HG03457 (cell line): ENCODE measurements at regions not wholly inside any gene's neighbourhood (a gene's known extent, or its start where the extent isn't known, plus 50 kb on each side); places are given as distances from the start of the nearest gene placed in this dataset.

Experiments
- ATAC-seq: cut with Tn5 transposase; IDR thresholded peaks from one replicate; pipeline ENCODE4 v1.9.1; 2021; ENCODE audit warnings: moderate number of reproducible peaks; ENCODE audit not compliant: unreplicated experiment

GRCh38 chr10:6339891-6340290 is 137.2 kb downstream of the PFKFB3 start:
- ATAC-seq = no peak

GRCh38 chr10:6342096-6342685 is 139.5 kb downstream of the PFKFB3 start:
- no peak for ATAC-seq

- no peak for ATAC-seq
These were observed 140.7 kb downstream of the PFKFB3 start for GRCh38 chr10:6343305-6344010.

- ATAC-seq = no peak
These were observed 142.7 kb downstream of the PFKFB3 start for GRCh38 chr10:6345404-6345803.

DNA sequence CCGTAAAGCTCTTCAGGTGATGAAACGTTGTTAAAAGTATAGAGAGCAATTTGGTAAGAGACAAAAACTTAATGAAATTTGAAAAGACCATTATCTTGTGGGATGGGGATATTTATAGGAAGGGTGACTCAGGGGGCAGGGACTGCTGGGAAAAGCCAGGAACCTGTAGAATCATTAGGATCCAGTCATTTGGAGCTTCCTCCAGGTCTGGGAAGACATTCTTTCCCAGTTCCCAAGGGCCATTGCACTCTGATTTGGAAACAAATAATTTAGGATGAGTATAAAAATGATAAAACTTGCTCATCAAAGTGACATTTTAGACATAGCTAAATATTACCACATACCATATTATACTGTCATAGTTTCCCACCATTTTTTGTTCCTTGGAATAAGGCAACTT is 143.9 kb downstream of the PFKFB3 start:
- ATAC-seq = no peak

- ATAC-seq = peak; percentile 24
These were observed 144.7 kb downstream of the PFKFB3 start for GRCh38 chr10:6347391-6347951.

GRCh38 chr10:6348096-6348874 is 145.6 kb downstream of the PFKFB3 start:
- peak; percentile 89 for ATAC-seq

DNA sequence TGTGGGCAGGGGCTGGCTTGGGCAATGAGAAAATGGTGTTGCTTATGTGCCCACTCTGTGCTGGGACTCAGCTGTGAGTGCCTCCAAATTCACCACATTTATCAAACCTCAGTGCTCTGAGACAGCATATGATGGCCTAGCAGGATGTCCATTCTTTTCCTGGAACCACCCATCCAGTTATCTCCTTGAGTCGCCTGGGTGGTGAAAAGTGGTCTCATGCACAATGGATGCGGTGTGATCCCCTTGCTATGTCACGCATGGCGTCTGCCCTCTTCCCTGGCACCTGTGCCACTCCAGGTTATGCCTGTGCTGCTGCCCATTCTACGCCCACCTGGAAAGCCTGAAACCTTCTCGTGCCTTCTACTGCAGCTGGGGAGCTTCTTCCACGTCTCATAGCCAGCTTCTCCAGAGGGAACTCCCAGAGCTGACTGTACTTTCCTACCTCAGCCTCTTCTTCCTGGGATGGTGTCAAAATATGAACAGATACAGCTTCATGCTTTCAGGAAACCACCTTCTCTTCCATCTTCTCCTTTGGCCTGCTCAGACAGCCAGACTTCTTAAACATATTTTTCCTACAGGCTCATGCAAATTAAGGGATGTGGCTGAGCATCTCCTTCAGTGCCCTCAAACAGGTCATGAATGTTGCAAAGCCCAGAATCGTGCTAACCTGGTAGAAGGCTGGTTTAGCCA is 147.3 kb downstream of the PFKFB3 start:
- ATAC-seq = no peak

DNA sequence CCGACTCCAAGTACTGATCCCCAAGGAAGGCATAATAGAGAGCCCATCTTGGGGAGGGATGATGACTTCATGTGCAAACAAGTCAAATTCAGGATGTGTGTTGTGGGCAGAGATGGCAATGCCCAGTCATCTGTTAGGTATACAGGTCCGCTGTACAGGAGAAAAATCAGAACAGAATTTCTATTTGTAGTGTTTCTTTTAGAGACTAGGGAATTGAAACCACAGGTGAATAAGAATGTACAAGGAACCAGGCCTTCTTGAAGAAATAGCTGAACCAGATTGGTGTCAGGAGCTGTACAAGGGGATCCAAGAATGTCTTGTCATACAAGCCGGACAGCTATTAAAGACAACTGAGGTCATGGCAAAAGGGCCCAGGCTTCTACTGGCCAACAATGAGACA is 147.9 kb downstream of the PFKFB3 start:
- no peak for ATAC-seq

DNA sequence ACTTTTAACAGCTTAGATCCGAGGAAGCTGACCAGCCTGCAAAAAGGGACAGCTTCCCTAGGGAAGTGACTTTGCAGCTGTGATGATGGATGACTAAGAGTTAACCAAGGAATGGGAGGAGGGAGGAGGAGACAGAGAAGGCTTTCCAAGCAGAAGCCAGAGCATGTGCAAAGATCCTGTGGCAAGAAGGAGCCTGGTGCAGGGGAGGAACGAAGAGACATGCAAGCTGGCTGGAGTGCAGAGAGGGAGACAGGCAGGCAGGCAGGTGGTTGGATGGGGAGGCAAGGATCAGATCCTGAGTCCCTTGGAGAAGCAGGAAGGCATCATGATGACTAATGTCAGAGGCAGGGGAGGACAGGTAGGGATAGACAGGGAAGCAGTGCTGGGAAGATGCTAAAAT is 148.8 kb downstream of the PFKFB3 start:
- no peak for ATAC-seq

- ATAC-seq = no peak
These were observed 150.8 kb downstream of the PFKFB3 start for GRCh38 chr10:6353526-6353925.

DNA sequence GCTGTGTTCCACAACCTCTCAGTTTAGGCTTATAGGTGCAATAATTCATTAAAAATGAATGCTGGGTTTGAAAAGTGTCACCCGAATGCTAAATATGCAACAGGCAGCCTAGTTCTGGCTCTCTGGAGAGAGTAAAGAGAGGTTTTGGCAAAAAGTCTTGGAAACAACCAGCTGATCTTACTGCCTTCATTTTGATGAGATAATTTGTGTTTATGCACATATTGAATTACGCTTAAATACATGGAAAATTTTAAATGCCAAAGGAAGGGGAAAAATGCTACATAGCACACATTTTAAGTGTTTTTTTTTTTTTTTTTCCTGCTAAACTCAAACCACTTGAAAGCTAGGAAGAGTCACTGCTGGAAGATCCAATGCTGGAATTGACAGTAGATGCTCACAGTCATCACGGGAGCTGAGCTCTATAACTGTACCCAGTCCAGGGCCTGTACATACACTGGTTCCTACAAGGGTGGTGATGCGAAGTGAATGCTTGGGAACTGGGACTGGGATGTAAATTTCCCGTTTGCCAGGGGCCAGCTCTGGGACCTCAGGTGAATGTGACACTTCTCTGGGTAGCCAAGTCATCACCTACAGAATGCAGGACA is 151.5 kb downstream of the PFKFB3 start:
- no peak for ATAC-seq

GRCh38 chr10:6356280-6356793 is 153.6 kb downstream of the PFKFB3 start:
- no peak for ATAC-seq

GRCh38 chr10:6361869-6362268 is 159.1 kb downstream of the PFKFB3 start:
- ATAC-seq = no peak

DNA sequence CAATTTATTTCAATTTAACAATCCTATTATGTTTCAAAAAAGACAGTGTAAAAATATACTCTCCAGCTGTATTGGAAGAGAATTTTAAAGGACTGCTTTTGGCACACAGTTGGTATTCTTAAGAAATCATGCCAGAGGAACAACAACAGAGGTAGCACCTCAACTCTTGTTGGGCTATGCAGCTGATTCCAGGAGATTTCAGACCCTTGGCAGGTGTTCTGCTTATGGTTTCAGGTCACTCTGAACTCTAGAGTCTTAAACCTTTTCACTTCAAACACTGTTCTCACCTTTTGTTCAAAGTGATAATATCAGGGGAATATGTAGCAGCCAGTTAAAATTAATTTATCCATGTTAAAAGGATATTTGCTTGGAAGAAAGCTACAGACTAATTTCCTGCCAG is 160.1 kb downstream of the PFKFB3 start:
- ATAC-seq = no peak

DNA sequence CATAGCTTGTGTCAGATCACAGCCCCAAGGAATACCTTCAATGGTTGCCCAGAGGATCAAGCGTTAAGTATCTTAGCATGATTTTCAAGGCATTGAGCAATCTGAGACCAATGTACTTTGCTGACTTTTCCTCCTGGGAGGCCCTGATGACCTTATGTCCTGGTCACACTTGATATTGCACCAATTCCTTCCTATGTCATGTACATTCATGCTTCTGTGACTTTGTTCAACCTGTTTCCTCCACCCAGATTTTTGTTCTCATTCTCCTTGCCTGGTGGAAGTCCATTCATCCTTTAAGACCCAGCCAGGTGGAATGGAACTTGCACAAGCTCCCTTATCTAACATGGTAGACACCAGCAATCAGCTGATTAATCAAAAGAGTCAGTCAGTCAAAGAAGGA is 160.8 kb downstream of the PFKFB3 start:
- no peak for ATAC-seq

- no peak for ATAC-seq
These were observed 161.6 kb downstream of the PFKFB3 start for GRCh38 chr10:6364283-6364682.

- no peak for ATAC-seq
These were observed 162.2 kb downstream of the PFKFB3 start for GRCh38 chr10:6364893-6365292.

DNA sequence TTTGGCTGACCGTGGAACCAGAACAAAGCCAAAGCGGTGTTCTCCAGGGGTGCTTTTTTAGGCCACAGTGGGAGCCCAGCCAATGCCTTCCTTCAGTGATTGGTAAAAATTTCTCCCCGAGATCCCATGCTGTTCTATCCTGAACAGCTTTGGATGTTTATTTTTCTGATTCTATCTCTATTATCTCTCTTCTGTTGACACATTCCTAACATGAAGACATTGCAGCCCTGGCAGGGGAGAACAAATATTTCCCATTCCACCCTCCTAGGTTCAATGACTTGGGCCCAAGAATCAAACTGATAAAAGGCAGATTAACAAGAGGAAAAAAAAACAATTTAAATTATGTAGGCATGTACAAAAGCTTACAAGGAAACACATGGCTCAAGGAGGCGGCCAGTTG is 162.7 kb downstream of the PFKFB3 start:
- ATAC-seq = no peak
